ENCODE measurements at regions not wholly inside any gene's neighbourhood (a gene's known extent, or its start where the extent isn't known, plus 50 kb on each side); places are given as distances from the start of the nearest gene placed in this dataset.

DNA sequence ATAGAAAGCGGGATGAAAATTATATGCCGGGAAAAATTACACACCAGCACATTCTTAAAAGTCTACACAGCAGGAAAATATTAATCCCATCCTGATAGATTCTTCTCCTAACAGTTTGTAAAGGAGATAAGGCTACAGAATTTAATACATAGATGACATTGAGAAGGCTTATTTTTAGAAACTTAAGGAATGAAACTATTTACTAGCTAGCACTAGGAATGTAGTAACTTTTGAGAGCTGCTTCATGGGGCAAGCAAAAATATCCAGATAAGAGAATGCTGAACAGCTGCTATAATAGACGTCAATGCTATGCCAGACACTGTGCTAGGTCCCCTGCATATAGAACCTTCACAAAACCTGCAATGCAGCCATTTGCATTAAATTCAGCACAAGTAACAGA, 912.7 kb upstream of the NR2F2 start:
- FAIRE-seq = no peak

DNA sequence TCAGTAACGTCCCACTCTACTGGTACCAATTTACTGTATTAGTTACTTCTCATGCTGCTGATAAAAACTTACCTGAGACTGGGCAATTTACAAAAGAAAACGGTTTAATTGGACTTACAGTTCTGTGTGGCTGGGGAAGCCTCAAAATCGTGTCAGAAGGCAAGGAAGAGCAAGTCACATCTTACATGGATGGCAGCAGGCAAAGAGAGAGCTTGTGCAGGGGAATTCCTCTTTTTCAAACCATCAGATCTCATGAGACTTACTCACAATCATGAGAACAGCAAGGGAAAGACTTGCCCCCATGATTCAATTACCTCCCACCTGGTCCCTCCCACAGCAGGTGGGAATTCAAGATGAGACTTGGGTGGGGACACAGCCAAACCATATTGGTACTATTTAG, 908.2 kb upstream of the NR2F2 start:
- FAIRE-seq = no peak

DNA sequence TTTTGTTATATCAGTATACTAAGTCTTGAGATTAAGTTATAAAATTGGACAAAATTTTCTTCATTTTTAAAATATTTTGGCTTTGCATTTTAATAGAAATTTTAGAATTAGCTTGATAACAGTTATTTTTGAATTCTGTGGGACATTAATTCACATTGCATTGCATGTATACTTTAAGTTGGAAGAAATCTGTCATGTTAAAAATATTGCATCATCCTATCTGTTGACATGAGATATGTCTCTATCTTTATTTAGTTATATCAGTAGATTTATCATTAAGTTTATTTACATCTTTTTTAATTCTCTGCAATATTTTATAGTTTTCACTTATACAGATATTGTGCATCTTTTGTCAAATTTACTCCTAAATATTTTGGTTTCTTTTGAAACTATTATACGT, 904.6 kb upstream of the NR2F2 start:
- no peak for FAIRE-seq

DNA sequence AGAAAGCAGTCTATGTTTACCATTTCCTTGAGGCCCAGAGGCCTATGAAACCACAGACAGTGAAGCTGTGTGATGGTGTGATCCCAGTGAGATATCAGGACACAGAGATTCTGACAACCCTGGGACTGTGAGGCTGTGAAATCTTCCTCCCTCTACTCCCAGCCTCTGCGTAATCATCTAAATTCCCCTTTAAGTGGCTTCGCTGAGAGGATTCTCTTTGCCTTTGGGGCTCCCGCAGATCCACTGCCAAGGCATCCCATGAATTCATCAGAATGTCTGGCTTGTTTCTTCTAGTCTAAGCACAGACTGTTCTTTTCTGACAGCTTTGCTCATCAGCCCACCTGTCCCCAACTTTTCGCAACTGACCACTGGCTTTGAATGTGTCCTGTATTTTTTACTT, 901.2 kb upstream of the NR2F2 start:
- FAIRE-seq = no peak

DNA sequence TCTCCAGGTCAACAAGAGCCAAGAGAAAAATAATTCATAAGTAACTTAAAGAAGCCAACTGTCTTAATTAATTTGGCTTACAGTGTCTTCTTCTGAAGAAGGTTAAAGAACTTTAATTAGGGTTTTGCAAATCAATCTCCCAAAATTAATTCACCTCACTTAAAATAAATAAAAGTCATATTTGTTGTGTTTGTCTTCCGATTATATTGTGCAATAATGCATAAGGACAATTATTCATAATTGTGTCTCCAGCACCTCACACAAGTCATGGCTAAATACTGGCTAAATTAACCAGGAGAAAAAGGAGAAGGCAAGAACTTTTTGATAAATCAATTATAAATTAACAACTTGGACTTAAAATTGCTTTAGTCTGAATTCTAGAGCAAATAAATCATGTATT, 899.0 kb upstream of the NR2F2 start:
- no peak for FAIRE-seq

DNA sequence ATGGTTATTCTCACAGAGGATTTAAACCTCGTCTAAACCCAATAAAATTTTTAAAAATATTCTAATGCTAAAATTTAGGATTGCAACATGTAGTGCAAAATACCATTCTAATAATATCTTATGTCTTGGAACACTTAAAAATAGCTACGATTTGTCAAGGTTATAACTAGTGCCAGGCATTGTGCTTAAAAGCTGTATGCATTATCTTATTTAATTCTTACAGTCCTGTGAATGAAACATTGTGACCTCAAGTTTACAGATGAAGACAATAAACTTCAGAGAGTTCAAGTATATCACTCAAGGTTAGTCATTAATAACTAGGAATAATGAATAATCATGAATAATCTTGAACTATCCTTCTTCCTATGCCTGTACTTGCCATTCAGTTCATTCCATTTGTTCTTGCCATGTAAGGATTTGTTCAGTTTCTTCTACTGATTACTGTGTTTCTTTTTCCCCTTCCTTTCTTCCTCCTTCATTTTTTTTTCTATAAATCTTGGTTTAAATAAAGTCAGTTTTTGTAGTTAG, 897.6 kb upstream of the NR2F2 start:
- no peak for FAIRE-seq

DNA sequence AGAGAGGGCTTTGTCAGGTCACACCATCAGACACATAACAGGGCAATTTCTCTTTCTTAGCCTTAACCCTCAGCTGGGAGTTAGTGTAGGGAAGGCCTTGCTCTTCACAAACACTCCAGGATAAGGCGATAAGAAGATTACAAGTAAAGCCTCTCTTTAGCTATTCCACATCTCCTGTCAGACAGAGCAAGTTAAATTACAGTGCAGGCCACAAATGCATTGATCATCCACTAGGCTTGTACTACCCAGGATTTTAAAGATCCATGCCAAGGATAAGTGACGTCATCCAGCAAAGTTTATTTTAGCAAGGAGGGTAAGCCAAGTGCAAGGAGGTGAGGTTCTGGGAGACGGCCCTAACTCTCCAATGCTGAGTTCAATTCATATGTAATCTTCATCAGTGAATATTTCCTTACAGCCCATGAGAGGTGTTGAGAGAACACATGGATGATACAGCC, 890.6 kb upstream of the NR2F2 start:
- no peak for FAIRE-seq

DNA sequence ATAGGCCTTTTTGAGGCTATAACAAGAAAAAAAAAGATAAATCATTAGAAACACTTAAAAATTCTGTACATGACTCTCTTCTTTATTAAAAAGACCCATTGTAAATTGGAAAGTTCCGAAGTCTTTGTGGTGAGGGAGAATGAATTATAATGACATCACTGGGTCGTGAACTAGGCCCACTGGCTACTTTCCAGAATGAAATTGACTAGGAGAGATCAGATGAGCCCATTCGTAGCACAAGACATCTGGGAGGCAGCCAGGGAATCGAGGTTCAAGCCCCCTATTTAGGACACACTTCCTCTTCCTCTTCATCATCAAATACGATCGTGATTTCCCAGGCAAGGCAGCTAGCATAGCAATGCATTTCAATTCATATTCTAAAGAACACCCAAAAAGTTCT, 889.8 kb upstream of the NR2F2 start:
- no peak for FAIRE-seq

DNA sequence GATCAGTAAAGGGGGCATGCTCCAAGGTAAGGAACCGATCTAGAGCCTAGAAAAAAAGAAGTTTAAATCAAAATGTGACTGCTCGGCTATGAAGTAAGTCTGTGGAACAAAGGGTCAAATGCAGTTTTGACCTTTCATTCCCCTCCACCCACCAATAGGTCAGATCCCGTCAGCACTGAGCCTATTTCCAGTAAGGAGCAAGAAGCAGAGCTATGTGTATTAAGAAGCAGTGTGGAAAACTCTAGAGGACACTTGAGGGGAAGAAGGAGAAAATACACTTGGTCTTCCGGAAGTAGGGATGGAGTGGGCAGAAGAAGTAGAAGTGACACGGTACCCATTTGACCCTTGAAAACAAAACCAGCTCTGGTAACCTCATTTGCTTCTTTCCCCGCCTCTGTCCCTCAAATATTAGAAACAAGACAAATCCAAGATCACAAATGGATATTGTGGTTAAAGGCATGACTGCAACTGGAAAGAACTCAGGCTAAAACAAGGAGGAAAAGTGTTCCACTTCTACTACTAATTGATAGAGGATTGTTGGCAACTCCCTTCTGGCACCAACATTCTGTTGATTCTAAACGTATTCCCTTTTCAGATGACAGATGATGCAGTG, 888.3 kb upstream of the NR2F2 start:
- FAIRE-seq = no peak

DNA sequence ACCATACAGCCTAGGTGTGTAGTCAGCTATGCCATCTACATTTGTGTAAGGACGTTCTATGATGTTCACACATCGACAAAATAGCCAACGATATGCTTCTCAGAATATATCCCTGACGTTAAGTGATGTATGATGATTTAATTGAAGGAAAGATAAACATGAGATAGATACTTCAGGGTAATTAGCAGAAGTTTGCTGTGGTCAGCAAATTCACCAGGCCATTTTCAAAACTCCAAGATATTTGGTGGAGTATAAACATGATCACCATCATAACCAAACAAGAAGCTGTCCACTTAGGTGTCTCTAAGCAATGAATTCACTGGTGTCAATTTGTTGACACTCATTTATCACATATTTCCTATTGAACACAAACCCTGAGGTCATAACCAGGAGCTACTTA, 885.6 kb upstream of the NR2F2 start:
- no peak for FAIRE-seq

DNA sequence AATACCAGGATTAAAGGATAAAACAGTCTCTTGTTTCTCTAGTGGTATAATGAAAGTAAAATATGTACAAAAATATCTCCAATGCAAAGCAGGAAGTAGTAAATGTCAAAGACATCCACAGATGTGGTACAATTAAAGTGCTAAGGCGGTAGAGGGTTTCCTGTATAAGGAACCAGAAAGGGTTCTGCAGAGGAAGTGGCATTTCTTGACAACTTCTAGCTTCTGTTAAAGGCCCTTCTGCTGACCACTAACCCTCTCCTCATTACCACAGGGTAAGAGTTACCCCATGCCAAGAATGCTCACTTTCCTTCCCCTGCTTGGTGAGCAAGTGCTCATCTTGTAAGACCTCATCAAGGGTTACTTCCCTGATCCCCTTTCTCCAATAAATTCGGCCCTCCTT, 883.6 kb upstream of the NR2F2 start:
- FAIRE-seq = no peak

DNA sequence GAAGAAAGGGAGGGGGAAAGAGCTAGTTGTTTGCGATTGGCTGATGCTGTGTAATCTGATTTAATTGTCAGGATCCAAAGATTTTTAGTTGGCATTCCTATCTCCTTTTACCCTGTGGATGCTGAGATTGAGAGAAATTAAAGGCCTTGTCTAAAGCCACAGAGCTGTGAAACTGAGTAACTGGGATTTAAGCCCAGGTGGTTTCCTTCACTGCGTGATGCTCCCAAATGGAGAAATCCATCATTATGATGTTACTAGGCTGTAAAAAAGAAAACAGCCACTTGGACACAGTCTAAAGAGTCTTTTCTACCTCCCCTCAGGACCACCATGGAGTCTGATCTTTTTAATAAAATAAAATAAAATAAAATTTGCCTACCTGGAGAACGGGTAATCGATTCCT, 883.0 kb upstream of the NR2F2 start:
- FAIRE-seq = no peak

DNA sequence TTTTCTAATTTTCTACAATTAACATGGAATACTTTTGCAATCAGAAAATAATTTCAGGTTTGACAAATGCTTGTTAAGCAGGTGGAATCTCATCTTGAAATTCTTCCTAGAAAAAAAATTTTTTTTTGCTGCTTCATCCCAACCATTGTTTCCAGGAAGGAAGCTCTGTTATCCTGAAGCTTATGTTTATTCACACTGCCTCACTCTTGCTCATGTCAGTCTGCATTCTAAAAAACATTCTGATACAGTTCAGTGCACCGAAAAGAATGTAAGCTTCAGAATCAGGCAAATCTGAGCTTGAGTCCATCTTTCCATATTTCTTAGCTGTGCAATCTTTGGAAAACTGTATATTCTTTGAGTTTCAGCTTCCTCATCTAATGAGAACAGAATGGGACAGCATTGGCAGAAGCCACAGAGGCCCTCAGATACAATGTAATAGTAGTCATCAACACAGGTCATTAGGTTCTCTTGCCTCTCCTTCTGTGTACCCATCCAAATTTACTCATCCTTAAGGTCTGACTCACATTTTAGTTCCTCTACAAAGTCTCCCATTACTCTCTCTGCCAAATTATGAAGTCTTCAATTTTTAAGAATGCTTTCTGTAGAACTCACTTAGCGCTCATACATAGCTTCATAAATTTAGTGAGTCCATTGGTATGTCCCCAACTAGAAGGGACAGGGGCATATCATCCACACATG, 881.8 kb upstream of the NR2F2 start:
- FAIRE-seq = no peak

DNA sequence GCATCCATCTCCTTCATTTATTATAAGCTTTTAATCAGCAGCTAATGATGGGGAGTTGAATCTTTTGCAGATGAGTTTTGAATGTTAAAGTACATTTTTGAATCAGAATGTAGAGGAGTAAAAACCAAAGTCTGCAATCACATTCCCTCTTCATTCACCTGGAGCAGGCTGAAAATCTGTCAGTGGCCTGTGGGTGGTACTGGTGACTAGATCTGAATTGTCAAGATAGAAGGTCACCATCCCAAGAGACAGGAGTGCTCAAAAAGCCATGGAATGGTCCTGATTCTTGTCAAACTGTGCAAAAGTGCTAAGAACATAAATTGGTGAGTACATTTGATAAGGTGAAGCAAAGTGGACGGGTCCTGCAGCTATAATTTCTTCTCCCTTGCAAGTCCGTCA, 881.3 kb upstream of the NR2F2 start:
- FAIRE-seq = no peak

DNA sequence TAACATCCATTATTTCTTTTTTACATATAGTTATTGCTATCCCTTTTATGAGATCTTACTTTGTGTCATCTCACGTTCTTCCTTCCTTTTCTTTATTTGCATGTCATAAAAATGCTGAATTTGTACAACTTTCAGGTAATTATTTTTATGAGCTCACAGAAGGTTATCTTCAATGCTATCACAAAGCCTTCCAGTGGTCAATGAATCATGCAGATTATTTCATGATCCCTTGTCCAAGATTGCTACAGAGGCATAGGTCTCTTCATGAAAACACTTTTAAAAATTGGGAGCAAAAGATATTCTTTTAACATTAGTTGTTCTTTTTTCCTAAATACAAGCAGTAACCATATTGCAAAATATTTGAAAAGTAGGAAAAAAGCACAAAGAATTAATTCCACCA, 880.1 kb upstream of the NR2F2 start:
- FAIRE-seq = no peak

DNA sequence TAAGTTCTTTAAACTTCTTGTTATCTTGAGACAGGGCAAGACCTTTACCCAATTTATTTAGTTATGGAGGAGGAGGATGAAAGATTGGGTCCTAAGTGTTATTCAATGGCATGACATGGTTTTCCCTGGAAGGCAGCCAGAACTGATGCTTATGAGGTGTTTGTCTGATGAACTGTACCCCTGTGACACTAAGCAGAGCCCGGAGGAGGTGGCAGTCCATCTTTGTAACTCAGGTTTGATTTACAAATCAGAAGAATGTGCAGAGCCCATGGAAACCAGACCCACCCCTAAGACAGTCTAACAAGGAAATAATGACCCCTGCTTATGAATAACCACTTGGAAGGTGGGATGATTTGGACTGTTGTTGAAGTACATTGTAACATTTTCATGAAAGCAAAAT, 878.6 kb upstream of the NR2F2 start:
- FAIRE-seq = no peak

DNA sequence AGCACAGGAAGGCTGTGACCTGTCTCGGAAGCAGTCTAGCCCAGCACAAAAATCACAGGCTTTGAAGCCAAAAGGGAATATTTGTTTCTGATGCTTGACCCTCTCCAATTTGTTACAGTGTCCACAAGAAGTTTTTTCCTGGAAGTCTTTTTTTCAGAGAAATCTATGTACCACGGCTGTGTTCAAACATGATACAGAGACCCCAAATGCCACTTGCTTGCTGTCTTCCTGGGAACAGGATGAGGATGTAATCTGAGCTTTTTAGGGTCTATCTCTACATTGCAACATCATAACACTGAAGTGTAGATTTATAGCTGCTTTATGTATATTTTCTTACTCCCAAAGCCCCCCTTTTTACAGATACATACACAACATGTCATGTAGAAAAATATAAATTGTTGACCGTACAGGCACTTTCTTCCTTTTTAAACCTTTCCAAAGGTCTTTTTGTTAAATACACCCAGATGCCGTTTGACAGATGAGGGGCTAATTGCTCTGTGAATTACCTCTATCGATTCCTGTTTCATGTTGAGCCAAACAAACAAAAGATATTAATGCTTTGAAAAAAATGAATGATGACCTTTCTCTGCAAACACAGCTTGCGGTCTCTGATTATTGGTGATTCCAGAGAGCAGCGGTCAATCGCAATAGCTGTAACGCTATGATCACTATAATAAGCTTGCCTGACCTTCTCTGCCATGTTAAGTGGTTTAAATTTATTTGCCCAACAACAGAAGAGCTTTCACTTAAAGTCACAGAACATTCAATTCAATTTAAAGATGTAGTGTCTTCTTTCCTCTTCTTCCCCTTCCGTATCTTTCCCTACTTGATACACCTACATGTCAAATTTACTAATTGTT, 875.9 kb upstream of the NR2F2 start:
- no peak for FAIRE-seq

DNA sequence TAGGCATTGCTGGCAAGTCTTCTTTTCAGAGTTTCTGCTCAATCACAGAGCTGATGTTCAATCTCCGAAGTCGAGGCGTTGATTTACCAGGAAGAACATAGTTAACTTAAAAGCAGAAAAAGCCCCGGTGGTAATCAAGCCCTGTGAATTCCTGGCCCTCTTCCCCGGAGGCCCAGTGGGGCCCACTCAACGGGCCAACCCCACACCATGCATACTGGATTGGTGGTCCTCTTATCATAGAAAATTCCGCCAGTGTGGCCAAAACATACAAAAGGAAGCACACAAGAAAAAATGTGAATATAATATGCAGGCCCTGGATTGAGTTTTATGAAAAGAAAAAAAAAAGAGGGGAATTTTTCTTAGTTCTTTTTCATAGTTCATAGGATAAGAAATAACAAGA, 873.0 kb upstream of the NR2F2 start:
- FAIRE-seq = no peak

DNA sequence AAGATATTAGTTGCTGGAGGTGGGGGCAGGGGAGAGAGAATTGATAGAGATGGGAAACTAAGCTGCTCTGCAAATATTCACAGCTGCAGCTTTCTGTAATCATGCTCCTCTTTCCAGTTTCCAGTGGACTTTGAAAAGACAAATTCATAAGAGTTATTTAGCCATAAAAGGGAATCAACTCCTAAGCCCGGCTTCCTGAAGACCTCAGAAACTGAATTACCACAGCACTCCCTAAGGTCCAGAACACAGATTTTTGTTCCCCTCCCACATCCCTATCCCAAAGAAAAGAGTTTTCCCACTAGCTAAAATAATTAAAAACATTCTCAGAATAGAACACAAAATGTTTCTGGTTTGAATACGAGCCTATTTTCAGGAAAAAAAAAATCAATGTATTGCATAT, 871.8 kb upstream of the NR2F2 start:
- FAIRE-seq = no peak

DNA sequence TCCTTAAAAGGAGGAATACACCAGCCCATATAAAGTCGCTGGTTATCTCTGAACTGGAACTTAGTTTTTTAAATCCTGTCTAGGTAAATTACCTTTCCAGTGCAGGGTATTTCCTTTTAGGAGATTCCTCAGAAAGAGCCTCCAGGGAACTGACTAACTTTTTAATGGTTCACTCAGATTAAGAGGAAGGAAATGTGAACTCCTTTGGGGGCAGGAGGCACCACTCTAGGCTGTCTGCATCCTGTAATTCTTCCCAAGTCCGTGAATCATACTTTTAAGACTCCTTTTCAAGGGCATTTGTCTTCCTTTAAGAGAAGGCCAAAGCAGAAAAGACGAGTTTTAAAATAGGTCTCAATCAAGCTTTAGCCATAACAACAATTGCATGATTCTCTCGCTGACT, 871.2 kb upstream of the NR2F2 start:
- FAIRE-seq = no peak

DNA sequence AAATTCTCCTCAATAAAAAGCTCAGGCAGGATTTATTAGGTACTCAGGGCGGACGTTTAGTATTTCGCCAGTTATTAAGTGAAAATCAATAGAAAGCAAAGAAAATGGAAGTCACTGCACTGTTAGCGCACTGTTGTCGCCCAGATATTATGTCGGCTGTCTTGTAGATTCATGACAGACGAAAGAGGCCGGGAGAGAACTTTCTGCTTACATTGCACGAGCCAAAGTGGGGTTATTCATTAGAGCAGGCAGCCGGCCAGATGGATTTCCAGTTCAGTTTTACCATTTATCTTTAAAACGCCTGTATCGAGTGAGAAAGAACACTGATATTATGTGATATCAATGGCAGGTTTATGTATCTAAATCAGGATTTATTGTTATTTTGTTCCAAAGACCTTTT, 866.0 kb upstream of the NR2F2 start:
- no peak for FAIRE-seq

DNA sequence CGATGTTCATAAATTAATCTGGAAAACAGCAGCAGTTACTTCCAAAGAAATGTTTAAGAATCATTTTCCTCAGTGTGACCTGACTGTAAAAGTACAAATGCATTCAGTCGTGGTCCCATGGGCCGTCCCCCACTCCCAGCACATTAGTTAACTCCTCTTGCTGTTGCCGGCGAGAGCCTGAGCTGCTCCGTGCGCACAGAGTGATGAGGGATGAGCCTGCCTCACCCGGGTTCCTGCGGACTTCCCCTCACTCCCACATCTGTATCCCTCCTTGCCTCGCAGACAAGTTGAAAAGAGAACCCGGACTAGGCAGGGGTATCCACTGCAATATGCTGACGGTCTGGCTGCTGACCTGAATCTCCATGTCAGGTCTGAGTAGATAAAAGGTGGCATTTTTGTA, 861.7 kb upstream of the NR2F2 start:
- FAIRE-seq = no peak

DNA sequence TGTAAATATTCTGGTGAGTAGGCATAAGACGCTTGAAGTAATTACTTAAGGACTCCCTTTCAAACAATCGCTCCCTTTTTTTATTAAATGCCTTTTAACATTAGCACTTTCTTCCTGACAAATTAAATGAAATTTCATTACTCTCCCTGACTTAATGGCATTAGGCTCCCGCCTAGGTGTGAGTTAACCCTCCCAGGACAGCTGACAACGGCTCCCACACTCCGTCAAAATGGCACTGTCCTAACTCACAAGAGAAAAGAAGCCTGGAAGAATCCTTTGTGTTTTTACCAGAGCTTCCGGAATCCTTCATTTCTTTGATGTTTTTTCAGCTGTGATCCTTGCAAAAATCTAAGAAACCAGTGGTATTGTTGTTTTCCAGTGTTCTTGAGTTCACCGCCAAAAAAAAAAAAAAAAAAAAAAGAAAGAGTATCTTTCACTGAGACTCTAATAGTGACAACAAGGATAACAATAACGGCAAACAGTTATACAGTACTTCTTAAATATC, 861.0 kb upstream of the NR2F2 start:
- no peak for FAIRE-seq

DNA sequence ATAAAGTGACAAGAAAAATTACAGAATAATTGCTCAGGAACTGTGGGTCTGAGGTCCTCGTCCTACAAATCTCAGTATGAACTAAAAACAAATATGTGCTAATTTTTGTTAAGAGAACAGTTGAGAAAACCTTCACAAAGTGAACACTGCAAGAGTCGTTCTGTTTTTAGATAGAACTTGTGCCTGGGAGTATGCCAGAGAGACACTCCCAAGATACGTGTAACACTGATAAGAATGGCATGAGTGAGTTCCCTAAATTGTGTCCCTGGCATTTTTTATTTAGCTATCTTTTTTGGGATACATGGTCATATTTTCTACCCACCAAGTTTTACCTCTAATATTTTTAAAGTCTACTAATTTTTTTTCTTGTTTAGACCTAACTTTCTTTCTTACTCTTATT, 860.0 kb upstream of the NR2F2 start:
- no peak for FAIRE-seq

All from islet of Langerhans (tissue), 1 donor.